Cardiac fibroblast (primary cell): ENCODE measurements at regions not wholly inside any gene's neighbourhood (a gene's known extent, or its start where the extent isn't known, plus 50 kb on each side); places are given as distances from the start of the nearest gene placed in this dataset.

ENCODE experiments used
- DNase-seq, 2 donors: peaks; one replicate each; pipeline versions ENCODE4 v3.0.0 to v3.0.0-alpha.2; 2010; ENCODE audit warnings: low read depth in 2 of 2
- H3K4me3 ChIP-seq, 2 donors: replicated peaks in 1 of 2; 1 replicate in 1 of 2; 2 replicates in 1 of 2; pipeline ENCODE4 v1.5.1; 2011; ENCODE audit warnings: low read depth in 2 of 2, low read length in 2 of 2, mild to moderate bottlenecking in 2 of 2, moderate library complexity in 1 of 2
- CTCF ChIP-seq: IDR thresholded peaks from one replicate; pipeline ENCODE4 v1.5.1; 2011; ENCODE audit warnings: low read depth, mild to moderate bottlenecking, low read length, inconsistent platforms

GRCh38 chr12:78386871-78387270, 477.7 kb upstream of the SYT1 start:
- no peak overlapping the region for H3K4me3 ChIP-seq
- DNase-seq = no peak
- TF ChIP-seq CTCF = no peak

GRCh38 chr12:78387721-78388120, 476.9 kb upstream of the SYT1 start:
- no peak for DNase-seq
- H3K4me3 ChIP-seq = no peak overlapping the region
- no peak for TF ChIP-seq CTCF

GRCh38 chr12:78388461-78388860, 476.1 kb upstream of the SYT1 start:
- TF ChIP-seq CTCF = no peak

GRCh38 chr12:78390920-78391319, 473.7 kb upstream of the SYT1 start:
- no peak for DNase-seq
- TF ChIP-seq CTCF = no peak
- H3K4me3 ChIP-seq = no peak overlapping the region

More at GRCh38 chr12:78388461-78388860, 476.1 kb upstream of the SYT1 start:
- no peak for DNase-seq
- H3K4me3 ChIP-seq = no peak overlapping the region

- peak; percentile 19 for TF ChIP-seq CTCF
- H3K4me3 ChIP-seq = no peak overlapping the region
- DNase-seq = peak; percentile 20 to 61
These were observed 471.7 kb upstream of the SYT1 start for GRCh38 chr12:78392918-78393317.

GRCh38 chr12:78395961-78396360, 468.6 kb upstream of the SYT1 start:
- TF ChIP-seq CTCF = no peak
- peak in 1 of 2 donors; percentile 3 for DNase-seq
- H3K4me3 ChIP-seq = no peak overlapping the region

- TF ChIP-seq CTCF = no peak
- no peak for DNase-seq
- H3K4me3 ChIP-seq = no peak overlapping the region
These were observed 468.0 kb upstream of the SYT1 start for GRCh38 chr12:78396538-78396937.
